Inferior parietal cortex (tissue), 1 donor: ENCODE measurements at regions not wholly inside any gene's neighbourhood (a gene's known extent, or its start where the extent isn't known, plus 50 kb on each side); places are given as distances from the start of the nearest gene placed in this dataset.
"Not testable (repeated sequence)": the region's sequence is repeated elsewhere in the genome, so short reads cannot be mapped to it uniquely, and the experiment has no call there.

Experiments
- DNase-seq: peaks from one replicate; pipeline ENCODE4 v3.0.0-alpha.2; 2016; ENCODE audit errors: extremely low spot score

DNA sequence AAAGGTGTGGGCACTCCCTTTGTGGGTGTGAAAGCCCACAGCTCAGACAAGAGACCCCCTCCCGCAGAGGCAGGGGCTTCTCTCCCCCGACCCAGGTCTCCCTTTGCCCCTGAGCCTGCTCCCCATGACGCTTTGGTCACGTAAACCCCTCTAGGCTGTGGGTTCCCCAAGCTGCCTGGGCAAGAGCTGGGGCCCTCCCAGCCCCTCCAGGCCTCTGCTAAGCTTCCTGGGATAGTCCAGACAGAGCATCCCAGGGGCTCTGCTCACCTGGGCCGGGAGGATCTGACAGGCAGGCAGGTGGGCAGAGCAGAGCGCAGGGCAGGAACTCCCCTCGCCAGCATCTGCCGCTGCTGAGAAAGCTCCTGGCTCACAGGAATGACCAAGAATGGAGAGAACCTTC is 177.3 kb downstream of the BANP start:
- no peak for DNase-seq

- not testable (repeated sequence) for DNase-seq
Observed at GRCh38 chr16:88129133-88129532, 177.9 kb downstream of the BANP start.

GRCh38 chr16:88130016-88130415 is 178.8 kb downstream of the BANP start:
- DNase-seq, result no peak

DNA sequence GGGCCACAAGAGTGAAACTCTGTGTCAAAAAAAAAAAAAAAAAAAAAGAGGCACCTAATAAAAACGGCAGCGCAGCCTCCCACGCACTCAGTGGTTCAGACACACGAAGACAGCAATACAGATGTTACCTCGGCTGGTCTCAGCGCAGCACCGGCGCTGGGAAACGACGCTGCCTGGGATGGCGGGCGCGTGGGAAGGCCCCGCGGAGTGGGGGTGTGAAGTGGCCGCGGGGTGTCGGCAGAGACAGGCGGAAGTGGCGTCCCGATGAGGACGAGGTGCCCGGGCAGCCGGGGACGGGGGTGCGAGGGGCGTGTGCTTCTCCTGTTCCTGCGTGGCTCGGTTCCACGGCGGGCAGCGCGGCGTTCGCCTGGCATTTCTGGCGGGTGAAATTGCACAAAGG is 179.4 kb downstream of the BANP start:
- DNase-seq, result no peak

DNA sequence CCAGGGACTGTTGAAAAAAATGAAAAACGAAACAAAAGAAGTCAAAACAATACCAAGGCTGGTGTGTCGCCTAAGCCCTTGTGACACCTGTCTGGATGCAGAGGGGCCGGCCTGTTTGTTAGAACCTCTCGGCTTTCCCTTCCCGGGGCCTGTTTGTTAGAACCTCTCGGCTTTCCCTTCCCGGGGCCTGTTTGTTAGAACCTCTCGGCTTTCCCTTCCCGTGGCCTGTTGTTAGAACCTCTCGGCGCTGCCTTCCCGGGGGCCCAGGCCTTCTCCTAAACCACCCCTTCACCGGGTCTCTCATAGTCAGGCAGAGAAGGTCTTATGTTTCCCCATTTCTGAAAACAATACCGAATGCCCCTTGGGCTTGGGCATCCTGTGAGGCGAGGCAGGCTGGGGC is 180.0 kb downstream of the BANP start:
- no peak for DNase-seq

DNA sequence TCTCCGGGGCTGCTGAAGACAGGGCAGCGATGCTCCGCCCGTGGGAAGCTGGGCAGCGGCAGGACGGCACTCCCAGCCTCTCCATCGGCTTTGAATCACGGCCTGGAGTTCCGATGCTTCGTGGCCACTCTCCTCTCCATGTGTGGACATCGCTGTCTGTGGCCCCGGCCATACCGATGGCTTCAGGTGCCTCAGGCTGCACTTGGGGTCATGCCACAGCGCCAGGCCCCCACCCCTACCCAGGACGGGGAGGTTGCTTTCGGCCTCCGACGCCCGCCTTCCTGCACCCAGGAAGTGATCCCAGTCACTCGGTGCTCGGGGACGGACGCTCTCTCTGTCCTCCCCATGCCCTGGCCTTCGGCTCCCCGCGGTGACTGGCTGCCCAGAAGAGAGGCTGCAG is 180.7 kb downstream of the BANP start:
- DNase-seq, result no peak

GRCh38 chr16:88132836-88133506 is 181.7 kb downstream of the BANP start:
- DNase-seq, result no peak

GRCh38 chr16:88133507-88133843 is 182.2 kb downstream of the BANP start:
- DNase-seq, result no peak

- DNase-seq, result not testable (repeated sequence)
Observed at GRCh38 chr16:88134172-88134898, 183.1 kb downstream of the BANP start.

DNA sequence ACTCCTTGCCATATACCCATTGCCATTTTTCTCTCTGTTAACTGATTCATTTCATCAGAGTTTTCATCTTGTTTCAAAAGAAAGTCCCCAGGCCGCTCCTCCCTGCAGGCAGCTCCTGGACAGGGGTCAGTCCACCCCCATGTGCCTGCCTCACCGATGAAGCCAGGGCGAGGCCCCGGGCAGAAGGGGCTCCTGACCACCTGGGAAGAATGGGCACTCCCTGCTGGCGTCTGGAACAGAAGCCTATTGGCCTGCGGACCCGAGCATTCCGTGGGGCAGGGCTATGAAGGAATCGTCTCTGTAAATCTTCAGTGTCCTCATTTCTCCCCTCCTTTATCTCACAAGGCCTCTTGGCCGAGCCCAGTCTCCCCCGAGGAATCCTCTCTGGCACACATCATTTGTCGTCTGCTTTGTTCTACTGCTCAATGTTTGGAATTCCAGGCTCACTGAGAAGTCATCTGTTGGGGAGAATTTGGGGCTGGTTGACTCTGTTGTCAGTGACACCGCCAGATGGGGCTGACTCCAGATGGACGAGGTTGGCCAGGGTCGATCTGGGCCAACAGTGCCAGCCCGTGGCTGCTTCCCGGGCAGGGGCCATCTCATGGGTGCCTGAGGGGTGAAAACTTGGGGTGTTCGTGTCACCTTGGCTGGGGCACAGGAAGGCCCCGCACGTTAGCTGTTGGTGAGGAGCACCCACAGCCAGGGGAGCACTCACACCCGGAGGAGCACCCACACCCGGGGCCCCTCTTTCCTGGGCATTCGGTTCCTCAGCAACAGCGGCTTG is 183.9 kb downstream of the BANP start:
- not testable (repeated sequence) for DNase-seq

- DNase-seq, result not testable (repeated sequence)
Observed at GRCh38 chr16:88136211-88136713, 185.0 kb downstream of the BANP start.

DNA sequence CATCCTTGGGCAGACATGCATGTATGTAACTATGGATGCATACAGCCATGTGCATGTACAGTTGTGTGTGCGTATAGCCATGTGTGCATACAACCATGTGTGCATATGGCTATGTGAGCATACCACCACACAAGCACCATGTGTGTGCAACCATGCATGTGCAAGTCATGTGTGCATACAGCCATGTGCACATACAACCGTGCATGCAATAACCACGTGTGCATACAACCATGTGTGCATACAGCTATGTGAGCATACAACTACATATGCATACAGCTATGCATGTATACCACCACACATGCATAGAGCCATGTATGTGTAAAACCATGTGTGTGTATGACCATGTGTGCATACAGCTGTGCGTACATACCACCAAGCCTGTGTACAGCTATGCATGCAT is 185.7 kb downstream of the BANP start:
- DNase-seq, result not testable (repeated sequence)

DNA sequence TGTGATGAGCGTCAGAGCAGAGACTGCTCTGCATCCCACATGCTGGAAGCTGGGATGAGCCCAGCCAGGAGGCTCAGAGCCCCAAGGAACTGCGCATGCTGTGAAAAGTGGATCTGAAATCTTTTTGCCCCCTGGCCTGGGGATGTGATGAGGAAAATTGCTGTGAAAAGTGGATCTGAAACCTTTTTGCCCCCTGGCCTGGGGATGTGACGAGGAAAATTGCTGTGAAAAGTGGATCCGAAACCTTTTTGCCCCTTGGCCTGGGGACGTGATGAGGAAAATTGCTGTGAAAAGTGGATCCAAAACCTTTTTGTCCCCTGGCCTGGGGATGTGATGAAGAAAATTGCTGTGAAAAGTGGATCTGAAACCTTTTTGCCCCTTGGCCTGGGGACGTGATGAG is 187.9 kb downstream of the BANP start:
- DNase-seq, result not testable (repeated sequence)

- not testable (repeated sequence) for DNase-seq
Observed at GRCh38 chr16:88140195-88140594, 189.0 kb downstream of the BANP start.

GRCh38 chr16:88141580-88141979 is 190.3 kb downstream of the BANP start:
- DNase-seq, result no peak

- DNase-seq, result not testable (repeated sequence)
Observed at GRCh38 chr16:88142056-88142935, 191.1 kb downstream of the BANP start.

- DNase-seq, result not testable (repeated sequence)
Observed at GRCh38 chr16:88143122-88144027, 192.1 kb downstream of the BANP start.

GRCh38 chr16:88144028-88144511 is 192.8 kb downstream of the BANP start:
- DNase-seq, result no peak

GRCh38 chr16:88145376-88145775 is 194.1 kb downstream of the BANP start:
- not testable (repeated sequence) for DNase-seq

DNA sequence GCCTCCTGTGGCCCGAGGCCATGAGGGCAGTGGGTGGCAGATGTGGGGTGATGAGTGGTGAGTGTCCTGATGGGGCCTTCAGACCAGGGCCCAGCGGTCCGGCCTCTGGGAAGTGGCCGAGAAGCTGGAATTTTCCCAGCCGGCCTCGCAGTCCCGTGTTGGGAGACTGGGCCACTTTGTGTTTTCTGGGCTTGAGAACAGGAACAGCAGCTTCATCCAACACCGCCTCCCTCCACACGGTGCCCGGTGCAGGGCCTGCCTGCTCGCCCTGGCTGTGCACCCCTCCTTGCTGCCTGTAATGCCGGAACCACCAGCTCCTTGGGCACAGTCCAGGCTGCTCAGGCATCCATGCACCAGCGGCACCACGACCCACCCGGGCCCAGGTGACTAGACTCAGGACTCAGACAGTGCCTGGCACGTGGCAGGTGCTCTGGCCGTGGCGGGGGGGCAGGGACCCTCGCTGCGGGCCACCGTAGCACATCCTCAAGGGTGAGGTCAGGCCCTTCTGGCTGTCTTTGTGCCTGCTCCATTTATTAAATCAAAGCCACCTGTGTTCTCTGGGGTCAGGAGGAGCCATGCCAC is 194.7 kb downstream of the BANP start:
- DNase-seq, result not testable (repeated sequence)
